GM23338 (cell line): ENCODE measurements at regions not wholly inside any gene's neighbourhood (a gene's known extent, or its start where the extent isn't known, plus 50 kb on each side); places are given as distances from the start of the nearest gene placed in this dataset.

Experiments used
- EZH2 ChIP-seq: fragments of 200-600 bp; sonication (generic); IDR thresholded peaks from one replicate; pipeline ENCODE4 v1.8.0; 2017; ENCODE audit warnings: antibody characterized with exemption, mild to moderate bottlenecking, low read depth; ENCODE audit not compliant: unreplicated experiment
- EZH2phosphoT487 ChIP-seq: fragments of 200-600 bp; sonication (generic); IDR thresholded peaks from one replicate; pipeline ENCODE4 v1.8.1; 2018; ENCODE audit warnings: antibody characterized with exemption; ENCODE audit not compliant: unreplicated experiment
- JUNB ChIP-seq: IDR thresholded peaks from one replicate; pipeline ENCODE4 v1.6.1; 2016; ENCODE audit warnings: antibody characterized with exemption; ENCODE audit not compliant: unreplicated experiment
- POLR2AphosphoS5 ChIP-seq: IDR thresholded peaks from 2 replicates; pipeline ENCODE4 v1.6.1; 2016; ENCODE audit warnings: antibody characterized with exemption, low read depth
- STAT1 ChIP-seq: IDR thresholded peaks from one replicate; pipeline ENCODE4 v1.6.1; 2016; ENCODE audit warnings: antibody characterized with exemption; ENCODE audit not compliant: unreplicated experiment
- TF ChIP-seq, protein P1 (sequence below), 2 experiments: fragments of 200-600 bp in 1 of 2; sonication (generic) in 1 of 2; conservative IDR thresholded peaks; 2 replicates each; pipeline versions ENCODE4 v1.5.1 to v1.6.1; 2016 to 2017; ENCODE audit warnings: antibody characterized with exemption in 2 of 2, low read depth in 2 of 2, mild to moderate bottlenecking in 2 of 2, moderate library complexity in 1 of 2
- TF ChIP-seq, protein P2 (sequence below): IDR thresholded peaks from one replicate; pipeline ENCODE4 v1.6.1; 2018; ENCODE audit warnings: antibody characterized with exemption; ENCODE audit not compliant: unreplicated experiment
- TF ChIP-seq, protein P3 (sequence below): IDR thresholded peaks from 2 replicates; pipeline ENCODE4 v1.6.1; 2016; ENCODE audit warnings: antibody characterized with exemption

GRCh38 chr6:89015971-89016370 lies 52.6 kb upstream of the RNGTT start:
- TF ChIP-seq, protein P1, sequence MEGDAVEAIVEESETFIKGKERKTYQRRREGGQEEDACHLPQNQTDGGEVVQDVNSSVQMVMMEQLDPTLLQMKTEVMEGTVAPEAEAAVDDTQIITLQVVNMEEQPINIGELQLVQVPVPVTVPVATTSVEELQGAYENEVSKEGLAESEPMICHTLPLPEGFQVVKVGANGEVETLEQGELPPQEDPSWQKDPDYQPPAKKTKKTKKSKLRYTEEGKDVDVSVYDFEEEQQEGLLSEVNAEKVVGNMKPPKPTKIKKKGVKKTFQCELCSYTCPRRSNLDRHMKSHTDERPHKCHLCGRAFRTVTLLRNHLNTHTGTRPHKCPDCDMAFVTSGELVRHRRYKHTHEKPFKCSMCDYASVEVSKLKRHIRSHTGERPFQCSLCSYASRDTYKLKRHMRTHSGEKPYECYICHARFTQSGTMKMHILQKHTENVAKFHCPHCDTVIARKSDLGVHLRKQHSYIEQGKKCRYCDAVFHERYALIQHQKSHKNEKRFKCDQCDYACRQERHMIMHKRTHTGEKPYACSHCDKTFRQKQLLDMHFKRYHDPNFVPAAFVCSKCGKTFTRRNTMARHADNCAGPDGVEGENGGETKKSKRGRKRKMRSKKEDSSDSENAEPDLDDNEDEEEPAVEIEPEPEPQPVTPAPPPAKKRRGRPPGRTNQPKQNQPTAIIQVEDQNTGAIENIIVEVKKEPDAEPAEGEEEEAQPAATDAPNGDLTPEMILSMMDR (conservative IDR thresholded peaks at IDR 0.05; ENCODE audit: low read depth in 2 of 2): no peak
- TF ChIP-seq POLR2AphosphoS5 (no peak), EZH2 (no peak), EZH2phosphoT487 (no peak), STAT1 (no peak), JUNB (no peak)
- TF ChIP-seq, protein P2, sequence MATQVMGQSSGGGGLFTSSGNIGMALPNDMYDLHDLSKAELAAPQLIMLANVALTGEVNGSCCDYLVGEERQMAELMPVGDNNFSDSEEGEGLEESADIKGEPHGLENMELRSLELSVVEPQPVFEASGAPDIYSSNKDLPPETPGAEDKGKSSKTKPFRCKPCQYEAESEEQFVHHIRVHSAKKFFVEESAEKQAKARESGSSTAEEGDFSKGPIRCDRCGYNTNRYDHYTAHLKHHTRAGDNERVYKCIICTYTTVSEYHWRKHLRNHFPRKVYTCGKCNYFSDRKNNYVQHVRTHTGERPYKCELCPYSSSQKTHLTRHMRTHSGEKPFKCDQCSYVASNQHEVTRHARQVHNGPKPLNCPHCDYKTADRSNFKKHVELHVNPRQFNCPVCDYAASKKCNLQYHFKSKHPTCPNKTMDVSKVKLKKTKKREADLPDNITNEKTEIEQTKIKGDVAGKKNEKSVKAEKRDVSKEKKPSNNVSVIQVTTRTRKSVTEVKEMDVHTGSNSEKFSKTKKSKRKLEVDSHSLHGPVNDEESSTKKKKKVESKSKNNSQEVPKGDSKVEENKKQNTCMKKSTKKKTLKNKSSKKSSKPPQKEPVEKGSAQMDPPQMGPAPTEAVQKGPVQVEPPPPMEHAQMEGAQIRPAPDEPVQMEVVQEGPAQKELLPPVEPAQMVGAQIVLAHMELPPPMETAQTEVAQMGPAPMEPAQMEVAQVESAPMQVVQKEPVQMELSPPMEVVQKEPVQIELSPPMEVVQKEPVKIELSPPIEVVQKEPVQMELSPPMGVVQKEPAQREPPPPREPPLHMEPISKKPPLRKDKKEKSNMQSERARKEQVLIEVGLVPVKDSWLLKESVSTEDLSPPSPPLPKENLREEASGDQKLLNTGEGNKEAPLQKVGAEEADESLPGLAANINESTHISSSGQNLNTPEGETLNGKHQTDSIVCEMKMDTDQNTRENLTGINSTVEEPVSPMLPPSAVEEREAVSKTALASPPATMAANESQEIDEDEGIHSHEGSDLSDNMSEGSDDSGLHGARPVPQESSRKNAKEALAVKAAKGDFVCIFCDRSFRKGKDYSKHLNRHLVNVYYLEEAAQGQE: no peak
- TF ChIP-seq, protein P3, sequence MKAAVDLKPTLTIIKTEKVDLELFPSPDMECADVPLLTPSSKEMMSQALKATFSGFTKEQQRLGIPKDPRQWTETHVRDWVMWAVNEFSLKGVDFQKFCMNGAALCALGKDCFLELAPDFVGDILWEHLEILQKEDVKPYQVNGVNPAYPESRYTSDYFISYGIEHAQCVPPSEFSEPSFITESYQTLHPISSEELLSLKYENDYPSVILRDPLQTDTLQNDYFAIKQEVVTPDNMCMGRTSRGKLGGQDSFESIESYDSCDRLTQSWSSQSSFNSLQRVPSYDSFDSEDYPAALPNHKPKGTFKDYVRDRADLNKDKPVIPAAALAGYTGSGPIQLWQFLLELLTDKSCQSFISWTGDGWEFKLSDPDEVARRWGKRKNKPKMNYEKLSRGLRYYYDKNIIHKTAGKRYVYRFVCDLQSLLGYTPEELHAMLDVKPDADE: no peak
